ENCODE measurements at regions not wholly inside any gene's neighbourhood (a gene's known extent, or its start where the extent isn't known, plus 50 kb on each side); places are given as distances from the start of the nearest gene placed in this dataset.

- no peak overlapping the region for H3K9ac ChIP-seq (ENCODE audit: low read length)
- no peak overlapping the region for H3K14ac ChIP-seq (ENCODE audit: low read length in 2 of 2)
Measured at GRCh38 chr3:109804697-109805096, 467.4 kb upstream of the DPPA4 start.

GRCh38 chr3:109806929-109807328 is 469.6 kb upstream of the DPPA4 start:
- H3K23ac ChIP-seq (ENCODE audit: low read length in 2 of 2): no peak overlapping the region
- H3K9ac ChIP-seq (ENCODE audit: low read length): no peak overlapping the region
- no peak overlapping the region for H3K18ac ChIP-seq (ENCODE audit: low read depth in 1 of 2, low read length in 2 of 2)
- H4K8ac ChIP-seq (ENCODE audit: low read length): no peak overlapping the region
- H3K36me3 ChIP-seq (ENCODE audit: control insufficient read depth in 1 of 2, insufficient read depth in 2 of 2, low read depth in 1 of 2, low read length in 2 of 2): no peaks in the 10 kb centered on the region
- no peak overlapping the region for H3K27ac ChIP-seq (ENCODE audit: low read length, poor library complexity, severe bottlenecking)
- no peak overlapping the region for H2AFZ ChIP-seq (ENCODE audit: low read depth, low read length)
- H4K91ac ChIP-seq (ENCODE audit: low read length): no peak overlapping the region
- no peak overlapping the region for H3K4me2 ChIP-seq (ENCODE audit: low read length, poor library complexity, severe bottlenecking)
- peak; percentile 34 for DNase-seq
- H2BK15ac ChIP-seq (ENCODE audit: low read depth, poor library complexity, severe bottlenecking): no peak overlapping the region
- H2BK12ac ChIP-seq (ENCODE audit: low read length in 2 of 2): no peak overlapping the region
- no peaks in the 10 kb centered on the region for H3K79me1 ChIP-seq (replicated peaks; ENCODE audit: low read length, poor library complexity, severe bottlenecking)
- no peak overlapping the region for H2BK120ac ChIP-seq (ENCODE audit: low read depth, low read length)
- no peak overlapping the region for H3K14ac ChIP-seq (ENCODE audit: low read length in 2 of 2)
- H3K4me3 ChIP-seq (ENCODE audit: insufficient read depth in 1 of 2, low read depth in 1 of 2, low read length in 2 of 2): no peak overlapping the region
- no peak overlapping the region for H3K4ac ChIP-seq (ENCODE audit: low read depth in 1 of 2, low read length in 2 of 2)
- H3K9me3 ChIP-seq (ENCODE audit: control insufficient read depth, low read length): no peaks in the 10 kb centered on the region
- no peak overlapping the region for H2AK5ac ChIP-seq (ENCODE audit: low read length, severe bottlenecking)
- no peaks in the 10 kb centered on the region for H3K27me3 ChIP-seq (ENCODE audit: control insufficient read depth in 1 of 2, insufficient read depth in 1 of 2, low read length in 2 of 2)
- no peak overlapping the region for H2BK5ac ChIP-seq (ENCODE audit: low read depth, low read length, poor library complexity, severe bottlenecking)
- no peaks in the 10 kb centered on the region for H3K4me1 ChIP-seq (ENCODE audit: control insufficient read depth, insufficient read depth, low read depth, low read length)
- 39% methylated on average over 3 of the region's 4 CpGs for whole genome bisulfite sequencing

More at GRCh38 chr3:109804697-109805096, 467.4 kb upstream of the DPPA4 start:
- H3K4ac ChIP-seq (ENCODE audit: low read depth in 1 of 2, low read length in 2 of 2): no peak overlapping the region
- no peak overlapping the region for H3K4me2 ChIP-seq (ENCODE audit: low read length, poor library complexity, severe bottlenecking)
- no peak for DNase-seq
- H2BK120ac ChIP-seq (ENCODE audit: low read depth, low read length): no peak overlapping the region
- H3K27ac ChIP-seq (ENCODE audit: low read length, poor library complexity, severe bottlenecking): no peak overlapping the region
- no peak overlapping the region for H3K18ac ChIP-seq (ENCODE audit: low read depth in 1 of 2, low read length in 2 of 2)
- H3K23ac ChIP-seq (ENCODE audit: low read length in 2 of 2): no peak overlapping the region
- no peak overlapping the region for H2BK5ac ChIP-seq (ENCODE audit: low read depth, low read length, poor library complexity, severe bottlenecking)
- no peak overlapping the region for H2BK12ac ChIP-seq (ENCODE audit: low read length in 2 of 2)
- H3K4me3 ChIP-seq (ENCODE audit: insufficient read depth in 1 of 2, low read depth in 1 of 2, low read length in 2 of 2): no peak overlapping the region
- H4K8ac ChIP-seq (ENCODE audit: low read length): no peak overlapping the region
- no peak overlapping the region for H4K91ac ChIP-seq (ENCODE audit: low read length)
- H3K79me1 ChIP-seq (replicated peaks; ENCODE audit: low read length, poor library complexity, severe bottlenecking): no peaks in the 10 kb centered on the region
- H2AK5ac ChIP-seq (ENCODE audit: low read length, severe bottlenecking): no peak overlapping the region
- H3K4me1 ChIP-seq (ENCODE audit: control insufficient read depth, insufficient read depth, low read depth, low read length): no peaks in the 10 kb centered on the region
- WGBS: 94% methylated on average over 1 of the region's 1 CpG
- no peak overlapping the region for H2BK15ac ChIP-seq (ENCODE audit: low read depth, poor library complexity, severe bottlenecking)
- no peaks in the 10 kb centered on the region for H3K36me3 ChIP-seq (ENCODE audit: control insufficient read depth in 1 of 2, insufficient read depth in 2 of 2, low read depth in 1 of 2, low read length in 2 of 2)
- H2AFZ ChIP-seq (ENCODE audit: low read depth, low read length): no peak overlapping the region
- no peaks in the 10 kb centered on the region for H3K27me3 ChIP-seq (ENCODE audit: control insufficient read depth in 1 of 2, insufficient read depth in 1 of 2, low read length in 2 of 2)
- no peaks in the 10 kb centered on the region for H3K9me3 ChIP-seq (ENCODE audit: control insufficient read depth, low read length)

GRCh38 chr3:109809513-109809912 is 472.2 kb upstream of the DPPA4 start:
- no peak overlapping the region for H3K18ac ChIP-seq (ENCODE audit: low read depth in 1 of 2, low read length in 2 of 2)
- no peak overlapping the region for H4K91ac ChIP-seq (ENCODE audit: low read length)
- no peak overlapping the region for H2BK12ac ChIP-seq (ENCODE audit: low read length in 2 of 2)
- no peaks in the 10 kb centered on the region for H3K9me3 ChIP-seq (ENCODE audit: control insufficient read depth, low read length)
- no peak overlapping the region for H2AFZ ChIP-seq (ENCODE audit: low read depth, low read length)
- H2BK5ac ChIP-seq (ENCODE audit: low read depth, low read length, poor library complexity, severe bottlenecking): no peak overlapping the region
- no peak overlapping the region for H3K4ac ChIP-seq (ENCODE audit: low read depth in 1 of 2, low read length in 2 of 2)
- no peak overlapping the region for H4K8ac ChIP-seq (ENCODE audit: low read length)
- no peak overlapping the region for H3K4me2 ChIP-seq (ENCODE audit: low read length, poor library complexity, severe bottlenecking)
- H3K27ac ChIP-seq (ENCODE audit: low read length, poor library complexity, severe bottlenecking): no peak overlapping the region
- no peak overlapping the region for H3K4me3 ChIP-seq (ENCODE audit: insufficient read depth in 1 of 2, low read depth in 1 of 2, low read length in 2 of 2)
- 96% methylated on average over 1 of the region's 3 CpGs for WGBS
- H2AK5ac ChIP-seq (ENCODE audit: low read length, severe bottlenecking): no peak overlapping the region
- no peak overlapping the region for H2BK15ac ChIP-seq (ENCODE audit: low read depth, poor library complexity, severe bottlenecking)
- no peaks in the 10 kb centered on the region for H3K79me1 ChIP-seq (replicated peaks; ENCODE audit: low read length, poor library complexity, severe bottlenecking)
- H3K14ac ChIP-seq (ENCODE audit: low read length in 2 of 2): no peak overlapping the region
- no peak overlapping the region for H2BK120ac ChIP-seq (ENCODE audit: low read depth, low read length)
- H3K36me3 ChIP-seq (ENCODE audit: control insufficient read depth in 1 of 2, insufficient read depth in 2 of 2, low read depth in 1 of 2, low read length in 2 of 2): no peaks in the 10 kb centered on the region
- H3K9ac ChIP-seq (ENCODE audit: low read length): no peak overlapping the region
- H3K23ac ChIP-seq (ENCODE audit: low read length in 2 of 2): no peak overlapping the region
- H3K27me3 ChIP-seq (ENCODE audit: control insufficient read depth in 1 of 2, insufficient read depth in 1 of 2, low read length in 2 of 2): no peaks in the 10 kb centered on the region
- no peaks in the 10 kb centered on the region for H3K4me1 ChIP-seq (ENCODE audit: control insufficient read depth, insufficient read depth, low read depth, low read length)
- DNase-seq: no peak

- Histone ChIP-seq H4K91ac (ENCODE audit: low read length) (no peak overlapping the region), H3K4me3 (ENCODE audit: insufficient read depth in 1 of 2, low read depth in 1 of 2, low read length in 2 of 2) (no peak overlapping the region), H2AFZ (ENCODE audit: low read depth, low read length) (no peak overlapping the region), H3K4ac (ENCODE audit: low read depth in 1 of 2, low read length in 2 of 2) (no peak overlapping the region), H3K27me3 (ENCODE audit: control insufficient read depth in 1 of 2, insufficient read depth in 1 of 2, low read length in 2 of 2) (no peaks in the 10 kb centered on the region), H2BK120ac (ENCODE audit: low read depth, low read length) (no peak overlapping the region), H4K8ac (ENCODE audit: low read length) (no peak overlapping the region), H3K18ac (ENCODE audit: low read depth in 1 of 2, low read length in 2 of 2) (no peak overlapping the region), H3K14ac (ENCODE audit: low read length in 2 of 2) (no peak overlapping the region), H3K23ac (ENCODE audit: low read length in 2 of 2) (no peak overlapping the region), H3K9ac (ENCODE audit: low read length) (no peak overlapping the region), H3K36me3 (ENCODE audit: control insufficient read depth in 1 of 2, insufficient read depth in 2 of 2, low read depth in 1 of 2, low read length in 2 of 2) (no peaks in the 10 kb centered on the region), H3K27ac (ENCODE audit: low read length, poor library complexity, severe bottlenecking) (no peak overlapping the region), H2BK12ac (ENCODE audit: low read length in 2 of 2) (no peak overlapping the region), H2BK5ac (ENCODE audit: low read depth, low read length, poor library complexity, severe bottlenecking) (no peak overlapping the region), H2BK15ac (ENCODE audit: low read depth, poor library complexity, severe bottlenecking) (no peak overlapping the region), H3K79me1 (replicated peaks; ENCODE audit: low read length, poor library complexity, severe bottlenecking) (no peaks in the 10 kb centered on the region), H2AK5ac (ENCODE audit: low read length, severe bottlenecking) (no peak overlapping the region), H3K4me2 (ENCODE audit: low read length, poor library complexity, severe bottlenecking) (no peak overlapping the region), H3K9me3 (ENCODE audit: control insufficient read depth, low read length) (no peaks in the 10 kb centered on the region), H3K4me1 (ENCODE audit: control insufficient read depth, insufficient read depth, low read depth, low read length) (no peaks in the 10 kb centered on the region)
- DNase-seq: no peak
- 66% methylated on average over 3 of the region's 3 CpGs for WGBS
Measured at GRCh38 chr3:109818081-109818480, 480.7 kb upstream of the DPPA4 start.

Data from mesenchymal stem cell (in vitro differentiated cells and primary cell).